Left renal cortex interstitium (tissue), 4 donors: ENCODE measurements at regions not wholly inside any gene's neighbourhood (a gene's known extent, or its start where the extent isn't known, plus 50 kb on each side); places are given as distances from the start of the nearest gene placed in this dataset.

Experiments
- DNase-seq, 4 donors: peaks; one replicate each; pipeline ENCODE4 v3.0.0-alpha.2; 2013; ENCODE audit warnings: low read depth in 4 of 4, low spot score in 2 of 4, missing footprints in 1 of 4

DNA sequence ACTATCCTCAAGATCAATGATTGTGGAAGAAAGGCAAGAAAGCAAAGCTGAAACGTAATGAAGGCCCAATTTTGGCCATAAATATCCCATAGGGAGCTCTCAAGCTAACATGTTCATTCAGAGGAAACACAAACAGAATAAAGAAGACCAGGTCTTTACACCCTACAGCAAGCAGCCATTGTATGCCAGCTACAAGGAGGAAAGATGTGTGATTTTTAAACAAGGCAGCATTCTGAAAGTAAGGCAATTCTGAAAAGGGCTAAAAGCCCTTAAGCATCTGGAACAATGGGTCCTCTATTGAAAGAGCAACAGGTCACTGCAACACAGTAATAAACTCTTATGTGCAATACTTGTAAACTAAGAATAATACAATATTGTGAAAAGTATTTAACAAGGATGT lies 1002.4 kb downstream of the SLITRK1 start:
- DNase-seq: no peak

DNA sequence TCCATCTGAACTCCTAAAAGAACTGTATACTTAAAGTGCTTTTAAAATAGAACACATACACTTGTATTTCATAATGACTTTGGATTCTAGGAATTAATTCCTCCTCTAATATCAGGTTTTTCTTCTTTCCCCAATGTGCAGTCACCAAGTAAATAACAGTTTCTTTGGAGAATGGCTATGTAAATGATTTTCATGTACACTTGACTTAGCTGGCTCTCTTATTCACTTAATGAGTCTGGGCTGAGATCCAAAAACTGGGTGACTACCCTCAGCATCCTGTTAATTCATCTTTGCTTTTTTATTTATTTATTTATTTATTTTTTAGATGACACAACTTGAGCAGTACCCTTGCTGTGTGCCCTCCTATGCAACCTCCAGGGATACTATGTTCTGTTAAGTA lies 1003.7 kb downstream of the SLITRK1 start:
- DNase-seq: no peak

DNA sequence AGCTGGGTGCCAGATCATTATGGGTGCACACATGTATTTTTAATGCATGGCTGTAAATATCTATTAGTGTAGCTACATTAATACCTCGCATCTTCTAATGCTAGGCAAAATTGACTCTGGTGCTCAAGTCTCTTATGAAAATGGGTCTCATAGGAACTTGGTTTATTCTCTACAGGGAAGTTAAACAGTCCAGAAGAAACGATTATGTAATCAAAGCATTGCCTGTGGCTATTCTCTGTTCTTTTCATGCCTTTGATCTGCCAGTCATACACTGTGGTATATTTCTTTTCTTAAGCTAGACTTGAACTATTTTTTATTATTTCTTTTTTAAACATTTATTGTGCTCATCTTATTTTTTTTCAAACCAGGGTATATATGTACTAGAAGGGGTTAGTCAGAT lies 1015.0 kb downstream of the SLITRK1 start:
- DNase-seq: no peak

DNA sequence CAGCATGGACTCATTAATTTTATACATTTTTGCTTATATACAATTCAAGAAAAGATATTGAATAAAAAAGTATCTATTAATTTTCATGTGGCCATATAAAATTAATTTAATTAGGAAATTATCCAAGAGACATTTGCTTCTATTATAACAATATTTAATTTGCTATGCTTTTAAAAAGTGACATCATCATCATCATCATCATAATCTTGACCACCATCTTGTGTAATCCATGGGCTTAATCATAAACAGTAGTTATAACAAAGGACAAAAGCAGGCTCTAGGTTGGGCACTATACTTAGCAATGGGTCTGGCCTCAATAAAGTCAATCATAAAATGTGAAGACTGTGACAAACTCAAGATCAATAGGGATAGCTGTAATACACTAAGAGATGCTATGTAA lies 1031.6 kb downstream of the SLITRK1 start:
- DNase-seq: no peak

DNA sequence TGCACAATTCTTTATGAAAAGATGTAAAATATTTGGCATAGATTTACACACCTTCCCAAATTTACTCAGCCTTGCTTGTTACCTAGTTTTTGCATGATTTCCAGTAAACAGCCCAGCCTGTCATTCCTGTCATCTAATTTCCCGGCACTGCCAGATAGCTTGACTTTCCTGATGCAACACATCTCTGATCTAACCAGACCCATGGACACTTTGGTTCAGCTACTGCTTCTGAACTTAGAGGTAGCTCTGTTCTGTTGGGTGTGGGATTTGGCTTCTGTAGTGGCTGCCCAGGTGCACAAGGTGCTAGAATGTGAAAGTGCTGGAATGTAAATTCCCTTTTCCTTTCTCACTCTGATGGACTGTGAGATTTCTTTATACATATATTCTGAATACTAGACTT lies 1033.5 kb downstream of the SLITRK1 start:
- no peak for DNase-seq

DNA sequence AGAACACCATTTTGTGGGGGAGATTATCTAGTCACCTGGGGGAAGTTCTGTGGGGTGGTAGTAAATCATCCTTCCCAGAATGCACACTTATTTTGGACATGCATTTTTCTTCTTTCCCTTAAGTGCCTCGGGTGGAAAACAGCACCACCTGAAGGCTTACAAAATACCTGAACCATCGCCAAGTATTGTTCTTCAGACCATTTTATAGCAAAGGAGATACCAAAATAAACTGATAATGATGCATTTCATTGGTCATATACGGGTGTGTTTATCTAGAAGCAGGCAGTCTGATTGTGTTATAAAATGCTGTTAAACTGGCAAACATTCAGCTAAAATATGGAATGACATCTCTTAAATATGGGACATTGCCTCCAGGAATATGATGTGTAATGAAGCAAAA lies 1034.7 kb downstream of the SLITRK1 start:
- no peak for DNase-seq

DNA sequence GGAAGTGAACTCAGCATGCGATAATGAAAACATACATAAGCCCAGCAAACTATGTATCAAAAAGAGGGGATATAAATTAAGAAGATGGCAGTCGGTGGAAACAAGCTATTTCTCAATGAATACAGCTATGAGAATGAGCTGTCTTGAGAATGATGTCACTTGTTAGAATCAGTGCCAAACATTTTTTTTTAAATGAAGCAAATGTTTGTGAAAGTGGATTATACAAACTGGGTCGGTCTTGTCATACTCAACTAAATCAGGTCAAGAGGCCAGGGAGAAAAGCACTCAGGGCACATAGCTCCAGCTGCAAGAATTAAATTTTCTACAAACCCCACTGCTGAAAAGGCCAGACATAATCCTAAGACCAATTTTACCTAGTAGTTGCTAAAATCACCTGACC lies 1048.4 kb downstream of the SLITRK1 start:
- no peak for DNase-seq

DNA sequence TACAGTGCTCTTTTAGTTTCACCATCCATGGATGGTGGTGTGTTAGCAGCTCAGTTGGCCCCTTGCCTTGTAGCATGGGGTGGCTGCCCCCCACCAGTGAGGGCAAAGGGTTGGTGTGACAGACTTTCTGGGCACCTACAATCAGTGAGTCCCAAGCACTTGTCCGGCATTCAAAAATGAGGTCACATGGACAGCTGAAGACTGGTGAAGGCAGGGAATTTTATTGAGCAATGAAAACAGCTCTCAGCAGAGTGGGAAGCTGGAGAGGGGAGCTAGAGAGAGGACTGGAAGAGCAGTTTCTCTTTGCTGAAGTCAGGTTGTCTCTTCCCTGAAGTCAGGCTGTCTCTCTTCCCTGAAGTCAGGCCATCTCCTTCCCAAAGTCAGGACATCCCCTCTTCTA lies 1053.2 kb downstream of the SLITRK1 start:
- DNase-seq: no peak

DNA sequence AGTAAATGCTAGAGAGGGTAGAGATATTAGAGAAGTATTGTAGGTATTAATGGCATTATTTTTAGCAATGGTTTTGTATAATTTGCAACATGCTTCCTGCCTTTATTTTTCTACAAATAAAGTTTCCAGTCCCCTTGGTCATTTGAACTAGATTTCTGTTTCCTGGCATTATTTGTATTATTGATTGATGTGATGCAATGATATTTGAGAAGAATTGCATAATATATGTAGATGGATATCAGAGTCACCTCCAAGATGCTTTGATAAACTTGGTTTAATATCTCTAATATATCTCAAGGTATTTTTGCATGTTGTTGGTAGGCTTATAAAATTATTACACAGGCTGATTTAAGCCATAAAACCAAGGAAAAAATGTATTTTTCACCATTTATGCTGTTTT lies 1054.5 kb downstream of the SLITRK1 start:
- no peak for DNase-seq

DNA sequence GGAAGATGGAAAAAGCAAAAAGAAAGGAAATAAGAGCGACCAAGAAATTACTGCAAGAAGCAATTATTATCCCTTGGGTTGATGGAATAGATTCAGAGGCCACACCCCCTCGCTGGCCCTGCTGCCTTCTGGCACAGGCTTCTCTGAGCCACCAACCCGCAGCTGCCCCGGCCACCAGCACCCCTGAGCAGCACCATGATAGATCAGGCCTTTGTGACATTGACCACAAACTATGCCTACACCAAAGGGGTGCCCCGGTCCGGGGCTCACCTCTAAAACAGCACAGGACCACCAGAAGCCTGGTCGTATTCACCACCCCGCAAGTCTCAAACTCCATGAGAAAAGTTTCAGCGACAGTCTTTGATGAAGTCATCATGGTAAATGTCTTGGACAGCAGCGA lies 1059.3 kb downstream of the SLITRK1 start:
- no peak for DNase-seq

DNA sequence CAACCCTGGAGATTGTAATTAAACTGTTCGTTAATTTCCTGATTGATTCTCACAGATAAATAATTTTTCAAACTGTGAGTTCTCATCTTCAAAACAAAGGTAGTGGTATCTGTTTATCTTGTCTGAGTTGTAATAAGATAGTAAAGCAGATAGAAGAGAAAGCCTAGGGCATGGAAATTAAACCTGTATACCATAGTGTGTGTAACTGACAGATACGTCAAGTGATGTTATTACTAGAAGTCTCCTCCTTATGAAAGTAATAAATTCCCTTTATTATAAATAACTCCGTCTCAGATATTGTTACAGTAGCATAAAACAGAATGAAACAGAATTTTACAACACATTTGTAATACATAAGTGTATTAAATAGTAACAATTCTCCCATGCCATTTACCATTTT lies 1065.1 kb downstream of the SLITRK1 start:
- DNase-seq: no peak

DNA sequence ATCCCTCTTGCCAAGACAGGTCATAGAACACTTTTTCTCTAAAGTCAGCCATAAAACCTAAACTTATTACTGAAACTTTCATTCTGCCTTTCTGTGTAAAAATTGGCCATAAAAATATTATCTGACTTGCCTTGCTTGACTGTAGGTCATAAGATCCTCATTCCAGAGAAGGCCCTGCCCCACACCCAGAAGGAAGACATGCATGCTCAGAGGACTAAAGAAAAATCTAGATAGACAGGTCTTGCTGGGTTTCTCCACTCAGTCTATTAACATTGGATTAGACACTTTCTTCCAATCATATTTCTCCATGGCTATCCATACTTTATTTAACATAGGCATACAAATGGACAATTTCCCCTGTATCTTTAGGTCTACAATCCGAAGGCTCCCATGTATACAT lies 1066.5 kb downstream of the SLITRK1 start:
- no peak for DNase-seq

DNA sequence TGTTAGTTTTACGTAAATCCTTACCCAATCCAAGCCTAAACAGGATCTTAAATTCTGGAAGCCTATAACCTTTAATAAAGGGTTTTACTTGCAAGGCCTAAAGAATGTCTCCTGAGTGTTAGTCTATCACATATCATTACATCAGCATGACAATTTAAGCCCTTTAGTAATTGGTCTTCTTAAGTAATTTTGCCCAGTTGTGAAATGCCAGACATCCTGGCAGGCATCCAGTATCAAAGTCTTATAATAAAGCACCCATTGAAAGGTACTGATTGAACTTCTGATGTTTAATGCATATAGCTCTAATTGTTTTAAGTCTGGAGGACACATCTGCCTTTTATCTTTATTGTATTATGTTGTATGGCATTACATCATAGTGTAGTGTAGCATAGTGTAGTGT lies 1078.9 kb downstream of the SLITRK1 start:
- no peak for DNase-seq

DNA sequence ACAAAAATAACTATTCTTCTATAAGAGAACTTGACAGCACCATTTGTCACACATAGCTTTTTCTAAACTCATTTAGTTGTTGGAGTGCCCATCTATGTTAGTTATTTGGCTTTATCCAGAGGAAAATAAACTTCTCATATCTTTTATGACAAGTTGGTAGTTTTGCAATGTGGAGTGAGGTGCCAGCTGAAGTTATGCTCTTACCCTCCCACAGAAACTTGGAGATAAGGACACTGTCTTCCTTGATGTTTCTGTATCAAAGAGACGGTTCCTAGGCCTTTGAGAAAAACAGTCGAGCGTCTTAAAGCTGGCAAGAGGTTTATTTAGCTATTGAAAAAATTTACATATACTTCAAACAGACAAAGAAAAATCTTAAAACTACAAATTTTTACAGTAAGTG lies 1079.7 kb downstream of the SLITRK1 start:
- DNase-seq: no peak

DNA sequence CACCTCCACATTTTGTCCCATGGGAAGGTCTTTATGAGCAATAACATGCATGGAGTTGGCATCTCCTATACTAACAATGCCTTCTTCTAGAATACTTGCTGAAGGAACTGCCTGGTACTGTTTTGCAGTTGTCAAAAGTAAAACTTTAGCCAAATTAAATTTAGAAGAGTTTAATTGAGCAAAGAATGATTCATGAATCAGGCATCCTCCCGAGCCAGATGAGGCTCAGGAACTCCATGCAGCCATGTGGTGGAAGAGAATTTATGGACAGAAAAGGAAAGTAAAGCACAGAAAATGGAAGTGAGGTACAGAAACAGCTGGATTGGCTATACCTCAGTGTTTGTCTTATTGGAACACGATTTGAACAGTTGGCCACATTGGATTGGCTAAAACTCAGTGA lies 1081.9 kb downstream of the SLITRK1 start:
- DNase-seq: no peak

DNA sequence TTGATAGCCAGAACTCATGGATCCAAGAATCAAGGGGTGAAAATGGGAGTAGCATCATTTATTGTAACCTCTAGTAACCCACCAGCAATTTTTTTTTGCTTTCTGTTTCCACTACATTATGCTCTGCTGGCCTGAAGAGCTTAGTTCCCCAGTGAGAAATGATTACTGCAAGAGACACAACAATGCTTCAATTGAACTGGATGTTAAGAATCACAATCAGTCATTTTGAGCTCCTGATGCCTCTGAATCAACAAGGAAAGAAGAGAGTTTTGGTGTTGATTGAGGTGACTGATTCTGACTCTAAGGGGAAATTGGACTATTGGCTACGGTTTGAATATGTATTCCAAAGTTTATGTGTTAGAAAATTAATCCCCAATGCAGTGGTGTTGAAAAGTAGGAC lies 1084.4 kb downstream of the SLITRK1 start:
- no peak for DNase-seq

DNA sequence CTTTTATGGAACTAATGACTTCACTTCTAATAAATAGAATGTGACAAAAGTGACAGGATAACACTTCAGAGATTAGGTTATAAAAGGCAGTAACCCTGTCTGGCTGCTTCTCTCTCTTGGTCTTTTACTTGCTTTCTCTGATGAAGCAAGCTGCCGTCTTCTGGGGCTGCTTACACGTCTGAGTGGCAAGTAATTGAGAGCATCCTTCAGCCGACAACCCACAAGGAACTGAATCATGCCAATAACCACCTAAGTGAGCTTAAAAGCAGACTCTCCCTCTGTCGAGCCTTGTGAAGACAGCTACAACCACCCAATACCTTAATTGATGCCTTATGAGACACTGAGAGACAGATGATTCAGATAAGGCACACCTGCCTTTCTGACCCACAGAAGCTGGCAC lies 1091.2 kb downstream of the SLITRK1 start:
- DNase-seq: no peak

DNA sequence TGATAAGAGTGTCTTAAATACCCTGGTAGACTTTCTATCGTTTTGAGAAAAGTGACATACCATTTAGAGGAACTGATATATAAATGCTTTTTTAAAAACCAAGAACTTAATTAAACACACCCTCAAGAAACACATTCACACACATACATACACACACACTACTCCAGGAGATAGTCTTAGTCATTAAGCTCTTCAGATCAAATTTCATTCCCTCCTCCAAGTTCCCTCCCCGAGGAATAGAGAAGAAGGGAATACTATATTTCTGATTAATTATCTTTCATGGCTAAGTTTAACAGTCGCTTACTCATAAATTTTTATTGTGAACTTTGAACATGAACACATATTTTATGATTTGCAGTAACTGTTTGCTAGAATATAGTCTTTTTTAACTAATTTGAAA lies 1109.5 kb downstream of the SLITRK1 start:
- peak in 3 of 4 donors; percentile 6 to 21 (median 19) for DNase-seq

DNA sequence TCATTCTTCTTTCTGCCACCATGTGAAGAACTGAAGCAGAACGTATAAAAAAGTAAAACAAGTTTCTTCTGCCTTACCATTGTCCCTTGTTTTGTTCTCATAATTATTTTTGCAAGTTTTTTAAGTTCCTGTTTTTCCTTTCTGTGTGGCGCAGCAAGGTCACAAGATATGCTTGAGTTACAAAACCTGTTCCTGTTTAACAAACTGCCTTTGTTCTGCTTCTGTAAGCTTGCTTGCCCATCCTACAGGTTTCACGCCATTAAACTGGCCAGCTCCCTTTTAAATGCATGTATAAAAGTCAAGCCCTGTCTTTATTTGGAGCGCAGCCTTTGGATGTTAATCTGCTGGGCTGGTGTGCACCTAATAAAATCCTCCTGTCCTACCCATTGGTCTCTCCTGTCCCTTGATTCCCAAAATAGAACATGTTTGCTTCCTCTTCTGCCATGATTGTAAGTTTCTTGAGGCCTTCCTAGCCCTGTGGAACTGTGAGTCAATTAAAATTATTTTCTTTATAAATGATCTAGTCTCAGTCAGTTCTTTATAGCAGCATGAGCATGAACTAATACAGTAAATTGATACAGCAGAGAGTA lies 1115.4 kb downstream of the SLITRK1 start:
- no peak for DNase-seq

DNA sequence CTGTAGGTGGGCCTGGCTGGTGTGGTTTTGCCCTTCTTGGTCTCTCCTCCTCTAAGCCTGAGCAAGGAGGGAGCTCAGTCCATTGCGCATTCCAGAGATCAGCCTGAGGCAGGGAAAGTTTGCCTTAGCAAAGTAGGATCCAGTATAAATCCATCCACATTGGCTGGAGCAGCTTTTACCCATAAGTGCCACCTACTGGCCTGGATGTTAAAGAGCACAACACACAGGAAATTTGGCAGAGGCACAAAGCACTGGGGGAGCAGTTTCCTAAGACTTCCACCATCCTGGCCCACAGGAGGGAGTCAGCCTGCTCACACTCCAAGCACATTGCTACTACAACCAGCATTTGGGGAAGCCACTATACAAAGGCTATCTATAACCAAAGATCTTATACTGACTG lies 1124.2 kb downstream of the SLITRK1 start:
- DNase-seq: no peak

DNA sequence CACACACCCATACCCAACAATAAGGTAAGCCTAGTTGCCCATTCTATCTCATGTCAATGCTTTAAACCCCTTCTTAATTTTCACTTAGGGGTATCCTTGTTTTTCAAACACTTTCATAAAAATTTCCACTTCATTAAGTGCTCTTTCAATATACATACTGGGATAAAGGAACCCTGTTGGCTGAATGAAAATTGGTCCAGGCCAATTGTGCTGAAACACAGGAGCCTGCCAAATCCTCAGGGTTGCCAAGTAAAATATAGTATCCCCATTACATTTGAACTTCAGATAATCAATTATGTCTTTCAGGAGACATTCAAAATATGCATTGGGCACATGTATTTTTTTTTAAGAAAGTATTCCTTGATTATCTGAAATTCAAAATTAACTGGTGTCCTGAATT lies 1131.1 kb downstream of the SLITRK1 start:
- DNase-seq: no peak

DNA sequence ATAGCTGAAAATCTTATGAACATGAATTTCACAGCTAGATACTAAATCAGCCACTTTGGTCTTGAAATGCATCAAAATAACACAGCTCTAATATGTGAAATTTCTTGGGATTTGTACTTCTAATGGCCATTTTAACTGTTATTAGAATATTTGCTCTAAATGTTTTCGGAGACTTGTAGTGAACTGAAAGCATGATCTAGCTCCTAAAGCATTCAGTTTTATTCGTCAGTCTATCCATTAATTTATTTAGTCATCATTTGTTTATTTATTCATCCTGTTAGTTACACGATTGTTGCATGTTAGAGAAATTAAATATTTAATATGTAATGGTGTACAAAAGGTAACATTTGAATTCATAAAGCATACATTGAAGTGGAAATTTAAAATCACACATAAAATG lies 1132.7 kb downstream of the SLITRK1 start:
- DNase-seq: no peak

DNA sequence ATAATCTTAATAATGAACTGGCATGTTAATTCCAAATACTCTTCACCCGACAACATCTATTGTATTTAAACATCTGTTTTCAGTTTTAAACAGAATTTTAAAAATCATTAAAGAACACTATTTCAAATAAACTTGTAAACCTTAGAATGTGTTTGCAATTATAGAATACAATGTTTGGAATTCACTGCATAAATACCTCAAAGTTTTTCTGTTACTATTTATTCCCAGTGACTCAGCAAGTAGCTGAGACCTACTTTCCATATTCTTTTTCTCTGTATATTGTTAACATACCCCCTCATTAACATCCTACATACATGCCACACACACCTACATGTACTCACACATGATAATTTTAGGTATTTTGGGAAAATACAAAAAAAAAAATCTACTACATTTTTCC lies 1134.3 kb downstream of the SLITRK1 start:
- DNase-seq: no peak

DNA sequence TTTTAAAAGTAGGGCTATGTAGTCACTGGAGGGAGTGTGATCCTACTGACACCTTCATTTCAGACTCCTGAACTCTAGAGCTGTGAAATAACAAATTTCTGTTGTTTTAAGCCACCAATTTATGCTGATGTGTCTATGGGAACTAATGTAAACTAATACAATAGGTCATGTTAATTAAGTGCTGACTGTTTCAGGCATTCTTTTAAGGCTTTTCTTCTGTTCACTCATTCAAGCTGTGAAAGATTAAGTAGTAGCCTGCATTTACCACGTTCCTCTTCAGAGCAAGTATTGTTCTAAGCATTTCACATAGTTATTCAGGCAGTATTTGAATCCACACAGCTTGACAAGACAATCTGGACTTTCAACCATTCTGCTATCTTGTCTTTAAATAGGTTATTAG lies 1135.0 kb downstream of the SLITRK1 start:
- DNase-seq: no peak
